NT2/D1 (cell line): ENCODE measurements at regions not wholly inside any gene's neighbourhood (a gene's known extent, or its start where the extent isn't known, plus 50 kb on each side); places are given as distances from the start of the nearest gene placed in this dataset.
"Not testable (repeated sequence)": the region's sequence is repeated elsewhere in the genome, so short reads cannot be mapped to it uniquely, and the experiment has no call there.

Source experiments
- DNase-seq: peaks from one replicate; pipeline ENCODE4 v3.0.0-alpha.2; 2011; ENCODE audit warnings: low read depth, low spot score
- H3K27me3 ChIP-seq: 2 replicates; pipeline ENCODE4 v1.6.0; 2011; ENCODE audit warnings: mild to moderate bottlenecking; ENCODE audit not compliant: insufficient read length, insufficient read depth
- H3K36me3 ChIP-seq: 2 replicates; pipeline ENCODE4 v1.6.1; 2011; ENCODE audit warnings: mild to moderate bottlenecking, low read length, mixed read lengths; ENCODE audit not compliant: insufficient read depth, insufficient read length
- H3K4me1 ChIP-seq: 2 replicates; pipeline ENCODE4 v1.5.1; 2011; ENCODE audit not compliant: insufficient read depth, insufficient read length
- H3K4me3 ChIP-seq: 2 replicates; pipeline ENCODE4 v1.5.1; 2011; ENCODE audit warnings: low read depth; ENCODE audit not compliant: insufficient read length
- H3K9ac ChIP-seq: 2 replicates; pipeline ENCODE4 v1.6.0; 2011; ENCODE audit warnings: low read depth; ENCODE audit not compliant: insufficient read length
- H3K9me3 ChIP-seq: 2 replicates; pipeline ENCODE4 v1.5.1; 2011; ENCODE audit warnings: mild to moderate bottlenecking, low read length; ENCODE audit not compliant: insufficient read depth
- SUZ12 ChIP-seq: IDR thresholded peaks from 2 replicates; pipeline ENCODE4 v1.6.1; 2011; ENCODE audit not compliant: insufficient read length, insufficient read depth; ENCODE audit errors: extremely low read depth
- YY1 ChIP-seq: IDR thresholded peaks from 2 replicates; pipeline ENCODE4 v1.6.1; 2011; ENCODE audit not compliant: insufficient read length, insufficient read depth
- ZNF274 ChIP-seq: IDR thresholded peaks from 2 replicates; pipeline ENCODE4 v1.6.1; 2011; ENCODE audit warnings: mild to moderate bottlenecking, low read depth, low read length

- H3K27me3 ChIP-seq, result no peaks in the 10 kb centered on the region
- no peaks in the 10 kb centered on the region for H3K9me3 ChIP-seq
- TF ChIP-seq YY1 (no peak), ZNF274 (no peak), SUZ12 (no peak)
Measured at GRCh38 chr10:107520348-107520747, 355.8 kb upstream of the SORCS1 start.

GRCh38 chr10:107517811-107518210 is 353.3 kb upstream of the SORCS1 start:
- Histone ChIP-seq H3K36me3 (no peaks in the 10 kb centered on the region), H3K4me3 (no peak overlapping the region), H3K9ac (no peak overlapping the region), H3K9me3 (no peaks in the 10 kb centered on the region), H3K4me1 (no peaks in the 10 kb centered on the region), H3K27me3 (no peaks in the 10 kb centered on the region)
- DNase-seq, result no peak
- TF ChIP-seq YY1, result no peak
- no peak for TF ChIP-seq ZNF274

More at GRCh38 chr10:107520348-107520747, 355.8 kb upstream of the SORCS1 start:
- DNase-seq, result no peak
- no peaks in the 10 kb centered on the region for H3K4me1 ChIP-seq
- H3K4me3 ChIP-seq, result no peak overlapping the region
- H3K9ac ChIP-seq, result no peak overlapping the region
- no peaks in the 10 kb centered on the region for H3K36me3 ChIP-seq

- H3K9ac ChIP-seq, result no peak overlapping the region
- TF ChIP-seq ZNF274, result no peak
- TF ChIP-seq YY1, result no peak
- TF ChIP-seq SUZ12, result no peak
- no peak for DNase-seq
- no peak overlapping the region for H3K4me3 ChIP-seq
- no peaks in the 10 kb centered on the region for H3K9me3 ChIP-seq
- no peaks in the 10 kb centered on the region for H3K4me1 ChIP-seq
- no peaks in the 10 kb centered on the region for H3K36me3 ChIP-seq
- no peaks in the 10 kb centered on the region for H3K27me3 ChIP-seq
Measured at GRCh38 chr10:107516349-107516748, 351.8 kb upstream of the SORCS1 start.

- not testable (repeated sequence) for H3K36me3 ChIP-seq
- H3K9me3 ChIP-seq, result peaks cover 10% of the 10 kb centered on the region; the same call in 1 of the 2 replicates
Measured at GRCh38 chr10:107504011-107504410, 339.5 kb upstream of the SORCS1 start.

GRCh38 chr10:107502229-107502985 is 337.9 kb upstream of the SORCS1 start:
- Histone ChIP-seq H3K9ac (no peak overlapping the region), H3K36me3 (no peaks in the 10 kb centered on the region), H3K27me3 (no peaks in the 10 kb centered on the region), H3K4me3 (no peak overlapping the region), H3K4me1 (no peaks in the 10 kb centered on the region), H3K9me3 (peaks cover 10% of the 10 kb centered on the region; the same call in 1 of the 2 replicates)
- TF ChIP-seq YY1 (no peak), SUZ12 (no peak), ZNF274 (no peak)
- no peak for DNase-seq

More at GRCh38 chr10:107504011-107504410, 339.5 kb upstream of the SORCS1 start:
- H3K27me3 ChIP-seq, H3K4me3 ChIP-seq, H3K4me1 ChIP-seq, H3K9ac ChIP-seq, DNase-seq: not testable (repeated sequence)

GRCh38 chr10:107498983-107499382 is 334.5 kb upstream of the SORCS1 start:
- no peak for TF ChIP-seq SUZ12
- no peak for TF ChIP-seq ZNF274
- TF ChIP-seq YY1, result no peak
- Histone ChIP-seq H3K4me1 (no peaks in the 10 kb centered on the region), H3K4me3 (no peak overlapping the region), H3K9me3 (peaks cover 7% of the 10 kb centered on the region; the same call in 1 of the 2 replicates), H3K36me3 (no peaks in the 10 kb centered on the region), H3K9ac (no peak overlapping the region), H3K27me3 (no peaks in the 10 kb centered on the region)
- DNase-seq, result no peak

GRCh38 chr10:107497024-107497423 is 332.5 kb upstream of the SORCS1 start:
- no peaks in the 10 kb centered on the region for H3K9me3 ChIP-seq
- H3K9ac ChIP-seq, result no peak overlapping the region
- no peaks in the 10 kb centered on the region for H3K27me3 ChIP-seq
- no peak for DNase-seq
- H3K36me3 ChIP-seq, result no peaks in the 10 kb centered on the region
- H3K4me3 ChIP-seq, result no peak overlapping the region
- TF ChIP-seq YY1 (no peak), SUZ12 (no peak), ZNF274 (no peak)
- H3K4me1 ChIP-seq, result no peaks in the 10 kb centered on the region

GRCh38 chr10:107496594-107496993 is 332.1 kb upstream of the SORCS1 start:
- Histone ChIP-seq H3K4me1 (no peaks in the 10 kb centered on the region), H3K9ac (no peak overlapping the region), H3K4me3 (no peak overlapping the region), H3K9me3 (no peaks in the 10 kb centered on the region), H3K36me3 (no peaks in the 10 kb centered on the region), H3K27me3 (no peaks in the 10 kb centered on the region)
- TF ChIP-seq ZNF274 (no peak), YY1 (no peak), SUZ12 (no peak)
- DNase-seq, result no peak
